ENCODE measurements at regions not wholly inside any gene's neighbourhood (a gene's known extent, or its start where the extent isn't known, plus 50 kb on each side); places are given as distances from the start of the nearest gene placed in this dataset.

GRCh38 chr14:97456958-97457357 is 659.8 kb downstream of the VRK1 start:
- no peak for DNase-seq
- no peaks in the 10 kb centered on the region for H3K36me3 ChIP-seq
- H3K27me3 ChIP-seq: no peaks in the 10 kb centered on the region
- no peak overlapping the region for H3K4me3 ChIP-seq
- H3K9me3 ChIP-seq (replicated peaks): no peaks in the 10 kb centered on the region
- H3K27ac ChIP-seq: no peak overlapping the region
- no peaks in the 10 kb centered on the region for H3K4me1 ChIP-seq

- Histone ChIP-seq H3K4me3 (no peak overlapping the region), H3K27ac (no peak overlapping the region), H3K9me3 (replicated peaks) (no peaks in the 10 kb centered on the region), H3K36me3 (no peaks in the 10 kb centered on the region), H3K27me3 (no peaks in the 10 kb centered on the region), H3K4me1 (no peaks in the 10 kb centered on the region)
- no peak for DNase-seq
Measured at GRCh38 chr14:97457575-97458085, 660.4 kb downstream of the VRK1 start.

- Histone ChIP-seq H3K27ac (no peak overlapping the region), H3K36me3 (no peaks in the 10 kb centered on the region), H3K27me3 (no peaks in the 10 kb centered on the region), H3K9me3 (replicated peaks) (no peaks in the 10 kb centered on the region), H3K4me1 (no peaks in the 10 kb centered on the region), H3K4me3 (no peak overlapping the region)
- no peak for DNase-seq
Measured at GRCh38 chr14:97458255-97458654, 661.1 kb downstream of the VRK1 start.

GRCh38 chr14:97458661-97459579 is 661.7 kb downstream of the VRK1 start:
- H3K4me3 ChIP-seq: no peak overlapping the region
- H3K27me3 ChIP-seq: no peaks in the 10 kb centered on the region
- no peak overlapping the region for H3K27ac ChIP-seq
- DNase-seq: no peak
- H3K36me3 ChIP-seq: no peaks in the 10 kb centered on the region
- H3K9me3 ChIP-seq (replicated peaks): no peaks in the 10 kb centered on the region
- no peaks in the 10 kb centered on the region for H3K4me1 ChIP-seq

- DNase-seq: no peak
- H3K36me3 ChIP-seq: no peaks in the 10 kb centered on the region
- no peaks in the 10 kb centered on the region for H3K9me3 ChIP-seq (replicated peaks)
- H3K4me1 ChIP-seq: no peaks in the 10 kb centered on the region
- H3K27me3 ChIP-seq: no peaks in the 10 kb centered on the region
- no peak overlapping the region for H3K27ac ChIP-seq
- H3K4me3 ChIP-seq: no peak overlapping the region
Measured at GRCh38 chr14:97462081-97462480, 664.9 kb downstream of the VRK1 start.

- no peak overlapping the region for H3K4me3 ChIP-seq
- no peaks in the 10 kb centered on the region for H3K36me3 ChIP-seq
- H3K4me1 ChIP-seq: no peaks in the 10 kb centered on the region
- H3K27me3 ChIP-seq: no peaks in the 10 kb centered on the region
- H3K27ac ChIP-seq: no peak overlapping the region
- no peak for DNase-seq
- no peaks in the 10 kb centered on the region for H3K9me3 ChIP-seq (replicated peaks)
Measured at GRCh38 chr14:97468220-97468619, 671.0 kb downstream of the VRK1 start.

GRCh38 chr14:97477353-97477752 is 680.2 kb downstream of the VRK1 start:
- Histone ChIP-seq H3K27me3 (no peaks in the 10 kb centered on the region), H3K4me3 (no peak overlapping the region), H3K36me3 (no peaks in the 10 kb centered on the region), H3K27ac (no peak overlapping the region), H3K9me3 (replicated peaks) (no peaks in the 10 kb centered on the region), H3K4me1 (no peaks in the 10 kb centered on the region)
- DNase-seq: no peak

- Histone ChIP-seq H3K36me3 (no peaks in the 10 kb centered on the region), H3K27me3 (no peaks in the 10 kb centered on the region)
- DNase-seq: no peak
Measured at GRCh38 chr14:97485201-97485600, 688.0 kb downstream of the VRK1 start.

GRCh38 chr14:97486601-97487120 is 689.5 kb downstream of the VRK1 start:
- H3K4me3 ChIP-seq: no peak overlapping the region
- H3K4me1 ChIP-seq: no peaks in the 10 kb centered on the region
- no peaks in the 10 kb centered on the region for H3K9me3 ChIP-seq (replicated peaks)
- no peak for DNase-seq
- H3K27me3 ChIP-seq: no peaks in the 10 kb centered on the region
- no peak overlapping the region for H3K27ac ChIP-seq
- no peaks in the 10 kb centered on the region for H3K36me3 ChIP-seq

More at GRCh38 chr14:97485201-97485600, 688.0 kb downstream of the VRK1 start:
- H3K4me3 ChIP-seq: no peak overlapping the region
- H3K4me1 ChIP-seq: no peaks in the 10 kb centered on the region
- H3K9me3 ChIP-seq (replicated peaks): no peaks in the 10 kb centered on the region
- H3K27ac ChIP-seq: no peak overlapping the region

- no peak for DNase-seq
- Histone ChIP-seq H3K4me3 (no peak overlapping the region), H3K36me3 (no peaks in the 10 kb centered on the region), H3K9me3 (replicated peaks) (no peaks in the 10 kb centered on the region), H3K4me1 (no peaks in the 10 kb centered on the region), H3K27ac (no peak overlapping the region), H3K27me3 (no peaks in the 10 kb centered on the region)
Measured at GRCh38 chr14:97489750-97490149, 692.6 kb downstream of the VRK1 start.

- no peaks in the 10 kb centered on the region for H3K36me3 ChIP-seq
- H3K9me3 ChIP-seq (replicated peaks): no peaks in the 10 kb centered on the region
- H3K4me3 ChIP-seq: no peak overlapping the region
- DNase-seq: no peak
- no peaks in the 10 kb centered on the region for H3K27me3 ChIP-seq
- H3K4me1 ChIP-seq: no peaks in the 10 kb centered on the region
- no peak overlapping the region for H3K27ac ChIP-seq
Measured at GRCh38 chr14:97490521-97491070, 693.4 kb downstream of the VRK1 start.

- no peaks in the 10 kb centered on the region for H3K9me3 ChIP-seq (replicated peaks)
- no peaks in the 10 kb centered on the region for H3K27me3 ChIP-seq
- no peaks in the 10 kb centered on the region for H3K36me3 ChIP-seq
- no peak for DNase-seq
- no peaks in the 10 kb centered on the region for H3K4me1 ChIP-seq
- H3K4me3 ChIP-seq: no peak overlapping the region
- no peak overlapping the region for H3K27ac ChIP-seq
Measured at GRCh38 chr14:97491697-97492096, 694.5 kb downstream of the VRK1 start.

GRCh38 chr14:97499790-97500481 is 702.8 kb downstream of the VRK1 start:
- DNase-seq: no peak
- Histone ChIP-seq H3K27me3 (no peaks in the 10 kb centered on the region), H3K4me3 (no peak overlapping the region), H3K4me1 (no peaks in the 10 kb centered on the region), H3K27ac (no peak overlapping the region), H3K36me3 (no peaks in the 10 kb centered on the region), H3K9me3 (replicated peaks) (no peaks in the 10 kb centered on the region)

- H3K4me3 ChIP-seq: no peak overlapping the region
- H3K4me1 ChIP-seq: no peaks in the 10 kb centered on the region
- no peak for DNase-seq
- H3K36me3 ChIP-seq: no peaks in the 10 kb centered on the region
- no peaks in the 10 kb centered on the region for H3K27me3 ChIP-seq
- no peaks in the 10 kb centered on the region for H3K9me3 ChIP-seq (replicated peaks)
- H3K27ac ChIP-seq: no peak overlapping the region
Measured at GRCh38 chr14:97506626-97507025, 709.4 kb downstream of the VRK1 start.

- no peaks in the 10 kb centered on the region for H3K9me3 ChIP-seq (replicated peaks)
- H3K4me1 ChIP-seq: no peaks in the 10 kb centered on the region
- H3K27me3 ChIP-seq: no peaks in the 10 kb centered on the region
- no peaks in the 10 kb centered on the region for H3K36me3 ChIP-seq
- no peak overlapping the region for H3K27ac ChIP-seq
- no peak for DNase-seq
- H3K4me3 ChIP-seq: no peak overlapping the region
Measured at GRCh38 chr14:97513891-97514290, 716.7 kb downstream of the VRK1 start.
